H9 (cell line): ENCODE measurements at regions not wholly inside any gene's neighbourhood (a gene's known extent, or its start where the extent isn't known, plus 50 kb on each side); places are given as distances from the start of the nearest gene placed in this dataset.

Source experiments
- DNase-seq: peaks from one replicate; pipeline ENCODE4 v3.0.0-alpha.2; 2017
- H2AFZ ChIP-seq: one replicate; pipeline ENCODE4 v1.6.1; 2013; ENCODE audit warnings: mild to moderate bottlenecking, low read length, control low read depth, moderate library complexity
- H2AK5ac ChIP-seq: 2 replicates; pipeline ENCODE4 v1.6.1; 2013; ENCODE audit warnings: low read length, control low read depth, mixed read lengths; ENCODE audit not compliant: insufficient read length
- H2BK120ac ChIP-seq: one replicate; pipeline ENCODE4 v1.6.1; 2013; ENCODE audit warnings: low read depth, mild to moderate bottlenecking, low read length, control low read depth, inconsistent platforms; ENCODE audit not compliant: poor library complexity, severe bottlenecking
- H2BK12ac ChIP-seq: 2 replicates; pipeline ENCODE4 v1.6.1; 2013; ENCODE audit warnings: low read length, control low read depth, mixed read lengths, low read depth; ENCODE audit not compliant: insufficient read length
- H2BK15ac ChIP-seq: 2 replicates; pipeline ENCODE4 v1.6.1; 2013; ENCODE audit warnings: low read depth, low read length, control low read depth
- H2BK20ac ChIP-seq: one replicate; pipeline ENCODE4 v1.6.1; 2013; ENCODE audit warnings: low read depth, mild to moderate bottlenecking, low read length, control low read depth, inconsistent platforms; ENCODE audit not compliant: poor library complexity, severe bottlenecking
- H2BK5ac ChIP-seq: 2 replicates; pipeline ENCODE4 v1.6.1; 2013; ENCODE audit warnings: low read length, control low read depth, mixed read lengths; ENCODE audit not compliant: insufficient read length
- H3K14ac ChIP-seq: 2 replicates; pipeline ENCODE4 v1.6.1; 2013; ENCODE audit warnings: low read length, control low read depth; ENCODE audit not compliant: insufficient read depth
- H3K18ac ChIP-seq: 2 replicates; pipeline ENCODE4 v1.6.1; 2013; ENCODE audit warnings: low read depth, mild to moderate bottlenecking, mixed read lengths, low read length, control low read depth; ENCODE audit not compliant: insufficient read length
- H3K23ac ChIP-seq: 2 replicates; pipeline ENCODE4 v1.6.1; 2013; ENCODE audit warnings: low read length, control low read depth, mixed read lengths, low read depth; ENCODE audit not compliant: insufficient read length
- H3K23me2 ChIP-seq: 2 replicates; pipeline ENCODE4 v1.6.1; 2013; ENCODE audit warnings: low read depth, mild to moderate bottlenecking, mixed read lengths, low read length, control low read depth; ENCODE audit not compliant: insufficient read length, poor library complexity, severe bottlenecking
- H3K27ac ChIP-seq: 2 replicates; pipeline ENCODE4 v1.5.1; 2013; ENCODE audit warnings: low read length, control low read depth, mixed read lengths, low read depth; ENCODE audit not compliant: insufficient read length
- H3K27me3 ChIP-seq: 2 replicates; pipeline ENCODE4 v1.6.1; 2013; ENCODE audit warnings: low read length, control low read depth, inconsistent platforms; ENCODE audit not compliant: insufficient read depth
- H3K4ac ChIP-seq: 2 replicates; pipeline ENCODE4 v1.6.1; 2013; ENCODE audit warnings: low read depth, mild to moderate bottlenecking, control low read depth, inconsistent platforms, low read length, moderate library complexity
- H3K4me1 ChIP-seq: 2 replicates; pipeline ENCODE4 v1.6.1; 2013; ENCODE audit warnings: low read length, control low read depth, inconsistent platforms; ENCODE audit not compliant: insufficient read depth
- H3K4me2 ChIP-seq: 2 replicates; pipeline ENCODE4 v1.6.1; 2013; ENCODE audit warnings: low read length, control low read depth, mixed read lengths; ENCODE audit not compliant: insufficient read length, insufficient read depth
- H3K56ac ChIP-seq: 2 replicates; pipeline ENCODE4 v1.6.1; 2013; ENCODE audit warnings: low read depth, mild to moderate bottlenecking, mixed read lengths, low read length, control low read depth; ENCODE audit not compliant: insufficient read length
- H3K79me1 ChIP-seq: 2 replicates; pipeline ENCODE4 v1.6.1; 2013; ENCODE audit warnings: low read depth, mild to moderate bottlenecking, moderate library complexity, low read length, control low read depth, inconsistent platforms; ENCODE audit not compliant: insufficient read depth, poor library complexity, severe bottlenecking
- H3K79me2 ChIP-seq: 2 replicates; pipeline ENCODE4 v1.6.1; 2013; ENCODE audit warnings: low read length, control low read depth, inconsistent platforms; ENCODE audit not compliant: insufficient read depth
- H3K9ac ChIP-seq: 2 replicates; pipeline ENCODE4 v1.6.1; 2013; ENCODE audit warnings: low read length, control low read depth, mixed read lengths; ENCODE audit not compliant: insufficient read length; ENCODE audit errors: extremely low read depth
- H3K9me3 ChIP-seq: one replicate; pipeline ENCODE4 v1.6.1; 2013; ENCODE audit warnings: low read depth, low read length, inconsistent platforms; ENCODE audit not compliant: control insufficient read depth
- H3T11ph ChIP-seq: one replicate; pipeline ENCODE4 v1.6.1; 2013; ENCODE audit warnings: mild to moderate bottlenecking, low read length, control low read depth, inconsistent platforms
- H4K20me1 ChIP-seq: one replicate; pipeline ENCODE4 v1.6.1; 2013; ENCODE audit not compliant: control insufficient read depth, insufficient read length, insufficient read depth
- H4K5ac ChIP-seq: 2 replicates; pipeline ENCODE4 v1.6.1; 2013; ENCODE audit warnings: low read depth, mild to moderate bottlenecking, mixed read lengths, low read length, control low read depth; ENCODE audit not compliant: insufficient read length
- H4K8ac ChIP-seq: replicated peaks from 2 replicates; pipeline ENCODE4 v1.6.1; 2013; ENCODE audit warnings: low read length, control low read depth, mixed read lengths, low read depth; ENCODE audit not compliant: insufficient read length
- H4K91ac ChIP-seq: 2 replicates; pipeline ENCODE4 v1.6.1; 2013; ENCODE audit warnings: low read depth, mild to moderate bottlenecking, moderate library complexity, mixed read lengths, low read length, control low read depth; ENCODE audit not compliant: insufficient read length
- H3K27ac Mint-ChIP-seq, 3 experiments: 2 replicates in 2 of 3; 3 replicates in 1 of 3; pipeline ENCODE4 v1.8.0; 2020 to 2021; ENCODE audit warnings: mixed read lengths in 3 of 3, mild to moderate bottlenecking in 1 of 3, moderate library complexity in 1 of 3
- H3K27me3 Mint-ChIP-seq: 2 replicates; pipeline ENCODE4 v1.8.0; 2021; ENCODE audit warnings: low read depth, mild to moderate bottlenecking, moderate library complexity, mixed read lengths
- H3K36me3 Mint-ChIP-seq, 3 experiments: 2 replicates in 2 of 3; 3 replicates in 1 of 3; pipeline ENCODE4 v1.8.0; 2020 to 2021; ENCODE audit warnings: low read depth in 3 of 3, mixed read lengths in 3 of 3; ENCODE audit not compliant: insufficient read depth in 1 of 3
- H3K4me1 Mint-ChIP-seq, 2 experiments: 2 replicates each; pipeline ENCODE4 v1.8.0; 2020; ENCODE audit warnings: mixed read lengths in 2 of 2
- H3K4me3 Mint-ChIP-seq, 2 experiments: 2 replicates in 1 of 2; 3 replicates in 1 of 2; pipeline ENCODE4 v1.8.0; 2020 to 2021; ENCODE audit warnings: mild to moderate bottlenecking in 2 of 2, mixed read lengths in 2 of 2, moderate library complexity in 1 of 2
- H3K9me3 Mint-ChIP-seq, 2 experiments: 2 replicates in 1 of 2; 3 replicates in 1 of 2; pipeline ENCODE4 v1.8.0; 2020; ENCODE audit warnings: mild to moderate bottlenecking in 2 of 2, mixed read lengths in 2 of 2, moderate library complexity in 1 of 2
- WGBS: extraction: QIAGEN DNeasy Blood & Tissue Kit; methylation state at CpG from one replicate; pipeline ENCODE4 v1.1.7; 2013; ENCODE audit warnings: missing lambda C conversion rate, low lambda C conversion rate, mixed read lengths; ENCODE audit not compliant: insufficient read length; ENCODE audit errors: extremely low coverage; 5-methylcytosine and 5-hydroxymethylcytosine counted together
- TF ChIP-seq, protein P1 (sequence below): fragments of 200-600 bp; sonication (generic); conservative IDR thresholded peaks from 3 replicates; pipeline ENCODE4 v1.8.0; 2021; ENCODE audit warnings: antibody characterized with exemption, mild to moderate bottlenecking

DNA sequence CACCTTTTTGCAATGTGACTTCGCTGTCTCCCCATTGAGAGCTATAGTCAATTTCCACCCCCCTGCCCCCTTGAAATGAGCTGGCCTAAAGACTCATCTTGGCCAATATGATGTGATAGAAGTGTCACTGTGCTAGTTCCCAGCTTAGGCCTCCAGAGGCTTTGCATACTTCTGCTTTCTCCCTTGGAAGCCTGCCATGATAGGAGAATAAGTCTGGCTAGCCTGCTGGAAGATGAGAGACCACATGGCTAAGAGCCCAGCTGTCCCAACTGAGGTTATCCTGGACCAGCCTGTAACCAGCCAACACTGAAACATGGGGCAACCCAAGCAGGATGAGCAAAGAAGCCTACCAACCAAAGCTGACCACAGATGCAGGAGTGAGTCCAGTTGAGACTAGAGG lies 196.9 kb downstream of the GRIN2B start:
- H3K14ac ChIP-seq = no peak overlapping the region
- H3K18ac ChIP-seq = no peak overlapping the region
- H3K27ac ChIP-seq = no peak overlapping the region
- H4K91ac ChIP-seq = no peak overlapping the region
- Mint-ChIP-seq H3K9me3 (no peaks in the 10 kb centered on the region), H3K27ac (peak overlapping the region in 1 of 3 experiments; percentile 62; a peak in 1 of 7 replicates), H3K27me3 (peaks cover 7% of the 10 kb centered on the region), H3K36me3 (no peaks in the 10 kb centered on the region), H3K4me1 (peaks cover 7 to 18% of the 10 kb centered on the region in 2 experiments), H3K4me3 (no peak overlapping the region)
- H3K9ac ChIP-seq = no peak overlapping the region
- H3K56ac ChIP-seq = no peak overlapping the region
- TF ChIP-seq, protein P1, sequence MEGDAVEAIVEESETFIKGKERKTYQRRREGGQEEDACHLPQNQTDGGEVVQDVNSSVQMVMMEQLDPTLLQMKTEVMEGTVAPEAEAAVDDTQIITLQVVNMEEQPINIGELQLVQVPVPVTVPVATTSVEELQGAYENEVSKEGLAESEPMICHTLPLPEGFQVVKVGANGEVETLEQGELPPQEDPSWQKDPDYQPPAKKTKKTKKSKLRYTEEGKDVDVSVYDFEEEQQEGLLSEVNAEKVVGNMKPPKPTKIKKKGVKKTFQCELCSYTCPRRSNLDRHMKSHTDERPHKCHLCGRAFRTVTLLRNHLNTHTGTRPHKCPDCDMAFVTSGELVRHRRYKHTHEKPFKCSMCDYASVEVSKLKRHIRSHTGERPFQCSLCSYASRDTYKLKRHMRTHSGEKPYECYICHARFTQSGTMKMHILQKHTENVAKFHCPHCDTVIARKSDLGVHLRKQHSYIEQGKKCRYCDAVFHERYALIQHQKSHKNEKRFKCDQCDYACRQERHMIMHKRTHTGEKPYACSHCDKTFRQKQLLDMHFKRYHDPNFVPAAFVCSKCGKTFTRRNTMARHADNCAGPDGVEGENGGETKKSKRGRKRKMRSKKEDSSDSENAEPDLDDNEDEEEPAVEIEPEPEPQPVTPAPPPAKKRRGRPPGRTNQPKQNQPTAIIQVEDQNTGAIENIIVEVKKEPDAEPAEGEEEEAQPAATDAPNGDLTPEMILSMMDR = no peak
- no peak overlapping the region for H3T11ph ChIP-seq
- no peak overlapping the region for H2BK15ac ChIP-seq
- H3K27me3 ChIP-seq = no peaks in the 10 kb centered on the region
- no peaks in the 10 kb centered on the region for H3K23me2 ChIP-seq
- no peaks in the 10 kb centered on the region for H3K79me2 ChIP-seq
- no peak overlapping the region for H2BK20ac ChIP-seq
- H3K4me1 ChIP-seq = no peaks in the 10 kb centered on the region
- no peak overlapping the region for H2BK5ac ChIP-seq
- no peak overlapping the region for H2BK120ac ChIP-seq
- H2AK5ac ChIP-seq = no peak overlapping the region
- no peak overlapping the region for H3K4ac ChIP-seq
- no peaks in the 10 kb centered on the region for H3K79me1 ChIP-seq
- H4K20me1 ChIP-seq = no peaks in the 10 kb centered on the region
- H3K4me2 ChIP-seq = no peak overlapping the region
- no peaks in the 10 kb centered on the region for H3K9me3 ChIP-seq
- WGBS = no CpG with 5 or more reads among the region's 1 CpG
- no peak for DNase-seq
- H2AFZ ChIP-seq = no peak overlapping the region
- H2BK12ac ChIP-seq = no peak overlapping the region
- H4K5ac ChIP-seq = no peak overlapping the region
- H3K23ac ChIP-seq = no peak overlapping the region
- no peak overlapping the region for H4K8ac ChIP-seq
